HG02970 (cell line): ENCODE measurements at regions not wholly inside any gene's neighbourhood (a gene's known extent, or its start where the extent isn't known, plus 50 kb on each side); places are given as distances from the start of the nearest gene placed in this dataset.

ENCODE experiments used
- ATAC-seq: cut with Tn5 transposase; IDR thresholded peaks from one replicate; pipeline ENCODE4 v1.9.1; 2021; ENCODE audit warnings: mild to moderate bottlenecking, moderate library complexity, moderate number of reproducible peaks; ENCODE audit not compliant: unreplicated experiment, low FRiP score

DNA sequence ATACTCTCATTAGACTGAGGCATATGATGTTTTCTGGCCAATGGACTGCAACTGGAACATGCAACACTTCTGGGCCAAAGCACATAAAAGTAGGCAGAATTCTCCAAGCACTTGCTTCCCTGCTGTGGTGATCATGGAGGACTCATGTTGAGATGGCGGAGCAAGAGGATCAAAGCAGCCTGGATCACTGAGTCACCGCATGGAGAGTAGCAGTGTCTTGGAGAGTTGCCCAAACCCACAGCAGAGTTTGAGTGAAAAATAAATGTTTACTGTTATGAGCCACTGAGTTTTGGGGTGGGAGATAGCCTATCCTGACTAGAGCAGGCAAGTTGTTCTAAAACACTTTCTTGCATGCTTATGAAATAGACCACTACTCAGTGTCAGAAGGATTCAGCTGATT, 359.5 kb downstream of the ZNF521 start:
- ATAC-seq = no peak

DNA sequence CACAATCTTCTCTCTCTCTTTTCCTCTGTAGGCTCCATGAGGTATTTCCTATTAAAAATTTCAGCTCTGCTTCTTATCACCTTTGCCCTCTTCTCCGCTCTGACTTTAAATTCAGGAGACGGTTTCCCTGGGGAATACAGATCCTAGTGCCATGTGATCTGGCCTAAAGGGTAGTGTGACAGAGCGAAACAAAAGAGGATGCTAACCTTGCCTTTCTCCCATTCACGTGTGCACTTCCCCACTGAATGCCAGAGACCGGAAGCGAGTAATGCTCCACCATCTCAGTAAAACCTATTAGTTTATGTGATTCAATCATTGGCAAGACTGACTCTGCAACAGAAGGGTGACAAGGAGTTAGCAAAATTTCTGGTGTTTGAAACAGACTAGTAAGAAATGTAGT, 358.3 kb downstream of the ZNF521 start:
- no peak for ATAC-seq

DNA sequence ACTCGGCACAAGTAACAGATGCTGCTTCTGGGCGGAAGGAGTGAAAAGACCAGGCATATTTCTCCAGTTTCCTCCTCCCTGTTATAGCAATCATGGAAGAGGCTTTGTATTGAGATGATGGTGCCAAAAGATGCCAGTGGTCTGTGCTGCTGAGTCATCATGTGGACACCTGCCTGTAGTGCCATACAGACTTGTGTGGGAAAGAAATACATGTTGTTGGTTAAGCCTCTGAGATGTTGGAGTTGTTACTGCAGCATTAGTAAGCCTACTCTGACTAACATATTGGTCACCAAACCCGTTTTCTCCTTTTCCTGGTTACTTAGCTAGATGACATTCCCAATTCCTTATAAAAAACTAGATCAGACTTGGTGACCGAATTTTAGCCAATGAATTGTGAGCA, 356.9 kb downstream of the ZNF521 start:
- no peak for ATAC-seq

DNA sequence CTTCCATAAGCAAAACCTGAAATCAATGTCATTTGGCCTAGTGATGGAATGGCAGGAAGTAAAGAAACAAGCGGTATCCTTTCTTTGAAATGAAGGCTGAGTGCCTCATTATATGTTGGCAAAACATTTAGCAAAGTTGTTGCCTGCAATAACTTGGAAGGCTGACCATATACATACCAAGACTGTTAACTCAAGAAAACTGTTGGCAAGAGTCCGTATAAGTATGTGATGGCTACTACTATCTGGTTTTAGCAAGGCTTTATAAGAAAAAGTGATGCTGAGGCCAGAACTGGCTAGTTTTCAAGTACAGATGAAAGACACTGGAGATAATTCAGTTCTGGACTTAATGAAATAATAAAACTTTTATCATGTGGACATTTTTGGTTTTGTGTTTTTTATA, 356.2 kb downstream of the ZNF521 start:
- ATAC-seq = no peak

DNA sequence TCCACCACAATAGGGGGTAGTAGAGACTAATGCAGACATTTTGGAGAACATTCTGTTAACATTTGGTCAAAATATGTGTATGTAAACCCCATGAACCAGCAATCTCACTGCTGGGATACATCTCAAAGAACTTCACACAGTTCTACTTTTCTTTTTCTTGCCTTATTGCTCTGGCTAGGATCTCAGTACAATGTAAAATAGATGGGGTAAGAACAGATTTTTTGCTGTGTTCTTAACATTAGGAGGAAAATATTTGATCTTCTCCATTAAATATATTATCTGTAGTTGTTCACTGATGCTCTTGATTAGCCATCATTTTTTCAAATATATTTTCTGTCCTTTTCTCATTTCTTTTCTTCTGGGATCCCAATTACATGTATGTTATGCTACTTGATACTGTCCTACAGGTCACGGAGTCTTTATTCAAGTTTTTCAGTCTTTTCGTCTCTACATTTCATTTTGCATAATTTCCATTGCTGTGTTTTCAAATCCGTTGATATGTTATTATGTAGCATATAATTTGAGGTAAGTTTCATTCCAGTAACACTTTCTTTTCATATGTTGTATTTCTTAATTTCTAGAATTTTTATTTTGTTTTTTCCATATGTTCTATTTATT, 352.2 kb downstream of the ZNF521 start:
- ATAC-seq = no peak

DNA sequence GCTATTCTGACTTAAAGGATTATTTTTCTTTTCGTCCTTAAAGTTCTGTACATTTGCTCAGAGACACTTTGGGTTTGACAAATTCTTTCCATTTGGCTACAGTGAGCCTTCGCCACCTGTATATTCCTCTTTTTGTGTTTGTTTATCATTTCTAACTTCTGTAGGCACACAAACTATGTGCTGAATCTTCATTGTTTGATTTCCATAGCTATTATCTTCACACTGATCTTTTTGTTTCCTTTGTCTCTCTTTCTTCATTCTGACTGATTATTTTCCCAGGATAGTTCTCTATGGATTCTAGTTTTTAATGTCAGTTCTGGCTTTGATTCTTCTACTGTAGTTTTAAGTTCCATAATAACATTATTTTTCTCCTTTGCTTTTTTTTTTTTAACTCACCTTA, 350.2 kb downstream of the ZNF521 start:
- ATAC-seq = no peak

DNA sequence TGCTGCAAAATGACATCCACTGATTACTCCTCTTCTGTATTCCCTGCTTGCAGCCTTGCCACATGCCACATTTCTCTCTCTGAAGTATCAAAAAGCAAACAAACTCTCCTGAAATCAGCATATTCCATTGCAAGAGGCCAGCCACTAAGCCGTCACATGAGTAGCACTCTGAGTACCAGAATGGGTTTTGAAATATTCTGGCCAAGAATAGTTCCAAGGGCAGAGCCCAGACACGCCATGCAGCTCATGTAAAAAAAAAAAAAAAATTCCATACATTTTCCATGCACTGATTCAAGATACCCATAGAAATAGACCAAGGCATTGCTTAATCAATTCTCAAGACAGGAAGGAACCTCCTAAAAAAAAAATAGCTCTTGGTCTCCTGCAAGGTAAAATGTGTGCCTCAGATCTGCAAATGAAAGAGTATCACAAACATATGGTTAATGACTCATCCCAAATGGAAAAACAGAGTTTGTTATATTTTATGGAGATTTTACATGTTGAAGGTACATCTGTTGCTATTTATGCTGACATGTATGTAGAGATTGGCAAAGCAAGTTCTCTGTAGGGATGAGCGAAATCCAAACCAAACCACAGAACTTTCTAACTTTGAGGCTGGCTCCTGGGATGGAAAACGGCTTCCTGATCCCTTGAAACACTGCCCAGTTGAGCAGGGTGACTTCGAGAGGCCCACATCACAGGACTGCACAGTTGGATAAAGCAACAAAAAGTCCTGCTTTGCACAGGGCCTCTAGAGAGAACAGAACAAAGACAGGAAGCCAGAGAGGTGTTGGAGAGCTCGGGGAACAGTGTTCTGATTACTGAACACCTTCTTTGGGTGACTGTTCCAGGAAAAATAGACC, 346.2 kb downstream of the ZNF521 start:
- ATAC-seq = no peak

DNA sequence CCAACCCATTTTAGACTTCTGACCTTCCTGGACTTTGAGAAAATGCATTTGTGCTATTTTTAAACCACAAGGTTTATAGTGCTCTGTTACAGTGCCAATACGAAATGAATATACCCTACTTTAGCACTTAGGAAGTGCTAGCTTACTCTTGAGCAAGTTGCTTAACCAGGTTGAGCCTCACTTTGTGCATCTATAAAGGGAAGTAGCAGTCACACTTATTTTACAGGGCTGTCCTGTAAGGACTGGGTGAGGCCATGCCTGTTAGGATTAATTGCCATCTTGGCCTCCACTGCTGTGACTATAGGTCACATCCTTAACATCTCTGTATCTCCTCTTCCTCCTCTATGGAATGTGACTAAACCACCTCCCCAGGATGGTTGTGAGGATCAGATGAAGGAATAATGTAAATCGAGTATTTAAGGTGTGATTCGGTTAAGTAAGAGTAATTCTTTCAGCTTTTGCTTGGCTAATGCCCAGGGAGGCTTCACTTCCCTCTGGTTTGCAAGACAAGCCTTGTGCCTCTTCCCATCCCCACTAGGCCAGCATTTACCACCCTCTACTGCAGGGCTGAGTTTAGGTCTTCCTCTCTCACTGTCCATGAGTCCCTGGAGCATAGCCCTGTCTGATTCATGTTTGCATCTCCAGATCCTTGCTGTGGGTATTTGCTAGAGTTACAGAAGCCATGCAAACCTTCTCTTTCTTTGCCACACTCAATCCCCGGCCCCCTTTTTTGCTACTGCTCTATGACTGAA, 341.2 kb downstream of the ZNF521 start:
- no peak for ATAC-seq
